ENCODE measurements at regions not wholly inside any gene's neighbourhood (a gene's known extent, or its start where the extent isn't known, plus 50 kb on each side); places are given as distances from the start of the nearest gene placed in this dataset.

DNA sequence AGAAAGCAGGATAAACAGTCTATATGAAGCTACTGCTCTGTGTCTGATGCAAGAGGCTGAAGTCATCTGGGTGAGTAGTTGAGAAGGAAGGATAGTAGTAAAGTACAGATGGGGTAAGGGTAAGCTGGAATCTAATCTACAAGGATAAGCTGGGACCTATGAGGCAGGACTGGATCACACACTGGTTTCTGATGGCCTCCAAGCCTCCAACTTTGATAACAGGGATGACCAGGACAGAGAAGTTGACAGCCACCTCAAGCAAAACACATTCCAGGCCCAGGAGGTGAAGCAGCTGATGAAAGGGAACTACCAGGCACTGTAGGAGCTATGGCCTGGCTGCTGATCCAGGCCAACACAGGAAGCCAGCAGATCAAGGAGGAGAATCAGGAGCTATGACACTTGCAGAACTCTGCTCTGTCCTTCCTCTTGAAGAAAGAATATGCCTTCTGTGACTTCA lies 278.1 kb upstream of the TMEM229A start:
- H3K36me3 ChIP-seq (ENCODE audit: control insufficient read depth, insufficient read depth, low read length): no peaks in the 10 kb centered on the region
- BruUV-seq (replicated peaks): no TSS peak
- FAIRE-seq (no peak), ATAC-seq (no peak), DNase-seq (ENCODE audit: extremely low read depth in 1 of 4, low spot score in 3 of 4) (no peak)
- no peak overlapping the region for H3K9ac ChIP-seq (ENCODE audit: insufficient read depth in 1 of 2, low read depth in 2 of 2, low read length in 2 of 2)
- ChIA-PET CTCF (ENCODE audit: low intra/inter-chr PET ratio) (no interaction called here), POLR2A (no interaction called here)
- H3K79me2 ChIP-seq (ENCODE audit: control insufficient read depth, insufficient read depth, low read length): no peaks in the 10 kb centered on the region
- no peak overlapping the region for H3K4me3 ChIP-seq
- in situ Hi-C loops (cut with MboI) (no loop called here), intact Hi-C loops (cut with micrococcal nuclease) (no loop called here)
- H3K4me1 ChIP-seq (replicated peaks in 1 of 2; ENCODE audit: control insufficient read depth in 2 of 2, insufficient read depth in 2 of 2, low read length in 2 of 2): no peaks in the 10 kb centered on the region
- no peak overlapping the region for H3K27ac ChIP-seq (ENCODE audit: extremely low read depth, low read depth, low read length)
- H3K9me1 ChIP-seq (ENCODE audit: control insufficient read depth, insufficient read depth, low read length): no peaks in the 10 kb centered on the region
- H2AFZ ChIP-seq (ENCODE audit: low read depth, low read length): no peak overlapping the region
- peaks cover 2% of the 10 kb centered on the region; the same call in 1 of the 2 replicates for H3K9me3 ChIP-seq (replicated peaks; ENCODE audit: control insufficient read depth, insufficient read depth, low read depth, low read length)
- no peak overlapping the region for H3K4me2 ChIP-seq (ENCODE audit: insufficient read depth, low read length)
- no peaks in the 10 kb centered on the region for H4K20me1 ChIP-seq (replicated peaks; ENCODE audit: control insufficient read depth, insufficient read depth, low read length)
- no peaks in the 10 kb centered on the region for H3K27me3 ChIP-seq (ENCODE audit: control insufficient read depth in 2 of 2, insufficient read depth in 2 of 2, low read length in 2 of 2)
- TF ChIP-seq, protein P1, sequence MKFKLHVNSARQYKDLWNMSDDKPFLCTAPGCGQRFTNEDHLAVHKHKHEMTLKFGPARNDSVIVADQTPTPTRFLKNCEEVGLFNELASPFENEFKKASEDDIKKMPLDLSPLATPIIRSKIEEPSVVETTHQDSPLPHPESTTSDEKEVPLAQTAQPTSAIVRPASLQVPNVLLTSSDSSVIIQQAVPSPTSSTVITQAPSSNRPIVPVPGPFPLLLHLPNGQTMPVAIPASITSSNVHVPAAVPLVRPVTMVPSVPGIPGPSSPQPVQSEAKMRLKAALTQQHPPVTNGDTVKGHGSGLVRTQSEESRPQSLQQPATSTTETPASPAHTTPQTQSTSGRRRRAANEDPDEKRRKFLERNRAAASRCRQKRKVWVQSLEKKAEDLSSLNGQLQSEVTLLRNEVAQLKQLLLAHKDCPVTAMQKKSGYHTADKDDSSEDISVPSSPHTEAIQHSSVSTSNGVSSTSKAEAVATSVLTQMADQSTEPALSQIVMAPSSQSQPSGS (CRISPR knock-in tag; IDR thresholded peaks at IDR 0.05): no peak
- TF ChIP-seq, protein P2, sequence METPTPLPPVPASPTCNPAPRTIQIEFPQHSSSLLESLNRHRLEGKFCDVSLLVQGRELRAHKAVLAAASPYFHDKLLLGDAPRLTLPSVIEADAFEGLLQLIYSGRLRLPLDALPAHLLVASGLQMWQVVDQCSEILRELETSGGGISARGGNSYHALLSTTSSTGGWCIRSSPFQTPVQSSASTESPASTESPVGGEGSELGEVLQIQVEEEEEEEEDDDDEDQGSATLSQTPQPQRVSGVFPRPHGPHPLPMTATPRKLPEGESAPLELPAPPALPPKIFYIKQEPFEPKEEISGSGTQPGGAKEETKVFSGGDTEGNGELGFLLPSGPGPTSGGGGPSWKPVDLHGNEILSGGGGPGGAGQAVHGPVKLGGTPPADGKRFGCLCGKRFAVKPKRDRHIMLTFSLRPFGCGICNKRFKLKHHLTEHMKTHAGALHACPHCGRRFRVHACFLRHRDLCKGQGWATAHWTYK (CRISPR knock-in tag; IDR thresholded peaks at IDR 0.05): peak; percentile 88
- TF ChIP-seq ZNF23 (CRISPR knock-in tag; IDR thresholded peaks at IDR 0.05) (0 out of 2 replicates have a peak, but pooled peaks have one; percentile 28), ZNF436 (CRISPR knock-in tag; IDR thresholded peaks at IDR 0.05) (no peak), ELF4 (CRISPR knock-in tag; IDR thresholded peaks at IDR 0.05) (peak; percentile 64), RAD21 (CRISPR knock-in tag; conservative IDR thresholded peaks at IDR 0.05 in 1 of 2, IDR thresholded peaks at IDR 0.05 in 1 of 2) (peak in 1 of 2 experiments; percentile 35; a peak in 2 of 4 replicates), ZNF561 (CRISPR knock-in tag; conservative IDR thresholded peaks at IDR 0.05) (0 out of 2 replicates have a peak, but pooled peaks have one; percentile 24), PPARD (CRISPR knock-in tag; IDR thresholded peaks at IDR 0.05) (no peak), ZNF165 (CRISPR knock-in tag; IDR thresholded peaks at IDR 0.05; ENCODE audit: borderline replicate concordance) (0 out of 2 replicates have a peak, but pooled peaks have one; percentile 11), MAZ (CRISPR knock-in tag; conservative IDR thresholded peaks at IDR 0.05 in 1 of 2, IDR thresholded peaks at IDR 0.05 in 1 of 2) (peak in 1 of 2 experiments; percentile 55; a peak in 2 of 4 replicates), ZNF212 (CRISPR knock-in tag; IDR thresholded peaks at IDR 0.05) (0 out of 2 replicates have a peak, but pooled peaks have one; percentile 64), TSC22D4 (tag; IDR thresholded peaks at IDR 0.05) (no peak), COPS2 (conservative IDR thresholded peaks at IDR 0.05) (no peak), ZNF79 (CRISPR knock-in tag; IDR thresholded peaks at IDR 0.05; ENCODE audit: low read depth) (peak; percentile 56; the same call in 1 of the 2 replicates), ZNF311 (CRISPR knock-in tag; IDR thresholded peaks at IDR 0.05) (peak; percentile 72; the same call in 1 of the 2 replicates), CEBPG (CRISPR knock-in tag; IDR thresholded peaks at IDR 0.05) (no peak), CEBPG (tag; conservative IDR thresholded peaks at IDR 0.05 in 1 of 2, IDR thresholded peaks at IDR 0.05 in 1 of 2) (peak in 1 of 2 experiments; percentile 43; a peak in 1 of 4 replicates), SMAD3 (CRISPR knock-in tag; conservative IDR thresholded peaks at IDR 0.05) (peak; percentile 42), ETV5 (CRISPR knock-in tag; IDR thresholded peaks at IDR 0.05; ENCODE audit: low read depth) (no peak)

Data from K562 (cell line).